ENCODE measurements at regions not wholly inside any gene's neighbourhood (a gene's known extent, or its start where the extent isn't known, plus 50 kb on each side); places are given as distances from the start of the nearest gene placed in this dataset.

DNA sequence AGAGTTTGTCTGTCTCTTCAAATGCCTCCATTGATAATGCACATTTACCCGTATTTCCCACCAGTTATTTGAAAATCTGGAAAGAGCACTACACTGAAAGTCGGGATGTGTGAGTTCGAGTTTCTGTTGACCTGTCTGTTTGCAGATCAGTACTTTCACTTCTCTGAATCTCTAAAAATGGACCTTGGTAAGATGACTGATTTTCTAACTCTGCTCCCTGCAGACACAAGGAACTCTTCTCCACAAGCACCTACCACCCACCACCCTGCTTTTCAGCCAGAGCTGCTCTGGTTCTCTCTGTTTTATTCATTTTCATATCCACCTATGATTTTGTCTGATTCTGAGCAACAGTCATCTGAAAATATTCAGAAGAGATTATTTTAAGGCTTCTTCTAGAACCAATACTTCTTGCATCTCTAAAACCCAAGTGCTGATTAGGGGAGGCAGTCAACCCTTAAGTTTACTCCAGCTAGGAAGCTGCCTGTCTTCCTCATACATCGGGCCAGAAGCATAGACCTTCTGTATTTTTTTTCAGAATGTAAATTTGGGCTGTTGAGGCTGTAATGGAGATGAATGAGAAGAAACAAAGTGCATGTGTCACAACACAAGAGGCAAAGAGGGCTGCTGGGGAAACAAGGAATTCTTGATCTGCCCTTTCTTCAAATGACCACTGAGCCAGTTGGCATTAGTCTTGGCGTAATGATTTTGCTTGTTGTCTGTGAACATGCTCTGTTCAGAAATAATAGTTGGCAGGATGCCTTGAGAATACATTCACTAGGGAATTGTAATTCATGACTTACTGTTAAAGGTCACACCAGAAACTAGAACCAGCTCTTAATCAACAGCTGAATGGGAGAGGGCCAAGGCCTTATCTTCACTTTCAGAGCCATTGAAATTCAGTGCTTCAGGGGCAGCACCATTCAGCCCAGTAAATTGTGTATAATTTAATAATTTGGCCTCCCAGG lies 85.4 kb upstream of the MYLIP start:
- TF ChIP-seq CTCF (IDR thresholded peaks at IDR 0.05 in 2 of 3, conservative IDR thresholded peaks at IDR 0.05 in 1 of 3; ENCODE audit: borderline replicate concordance in 1 of 3, insufficient read depth in 1 of 3, low read depth in 2 of 3, low read length in 2 of 3): no peak
- TF ChIP-seq, protein P1, sequence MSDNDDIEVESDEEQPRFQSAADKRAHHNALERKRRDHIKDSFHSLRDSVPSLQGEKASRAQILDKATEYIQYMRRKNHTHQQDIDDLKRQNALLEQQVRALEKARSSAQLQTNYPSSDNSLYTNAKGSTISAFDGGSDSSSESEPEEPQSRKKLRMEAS (IDR thresholded peaks at IDR 0.05): no peak
